ENCODE measurements at regions not wholly inside any gene's neighbourhood (a gene's known extent, or its start where the extent isn't known, plus 50 kb on each side); places are given as distances from the start of the nearest gene placed in this dataset.

GRCh38 chr2:81225756-81226155 lies 921.2 kb upstream of the LRRTM1 start:
- no peaks in the 10 kb centered on the region for H3K36me3 ChIP-seq (ENCODE audit: control insufficient read depth, insufficient read depth, low read length)
- no peak overlapping the region for H3K9ac ChIP-seq (ENCODE audit: insufficient read depth in 1 of 2, low read depth in 2 of 2, low read length in 2 of 2)
- FAIRE-seq (no peak), DNase-seq (ENCODE audit: extremely low read depth in 1 of 4, low spot score in 3 of 4) (no peak), ATAC-seq (no peak)
- no peak overlapping the region for H3K4me3 ChIP-seq
- H3K27ac ChIP-seq (ENCODE audit: extremely low read depth, low read depth, low read length) = no peak overlapping the region
- ChIA-PET POLR2A (no interaction called here), CTCF (ENCODE audit: low intra/inter-chr PET ratio) (no interaction called here)
- WGBS (ENCODE audit: insufficient coverage, low coverage, missing lambda C conversion rate) = 1% methylated on average over 4 of the region's 4 CpGs
- in situ Hi-C loops (cut with MboI) (no loop called here), intact Hi-C loops (cut with micrococcal nuclease) (no loop called here)
- H3K9me3 ChIP-seq (replicated peaks; ENCODE audit: control insufficient read depth, insufficient read depth, low read depth, low read length) = no peaks in the 10 kb centered on the region
- TF ChIP-seq CSDE1 (IDR thresholded peaks at IDR 0.05) (no peak), SMC3 (conservative IDR thresholded peaks at IDR 0.05; ENCODE audit: insufficient read depth, low read depth, low read length) (no peak), RFX1 (IDR thresholded peaks at IDR 0.05) (no peak), ZBTB8A (IDR thresholded peaks at IDR 0.05; ENCODE audit: partially characterized antibody) (no peak), ZNF445 (CRISPR knock-in tag; IDR thresholded peaks at IDR 0.05; ENCODE audit: low read depth) (no peak), BCLAF1 (IDR thresholded peaks at IDR 0.05; ENCODE audit: borderline replicate concordance in 1 of 2, control insufficient read depth in 1 of 2, low read depth in 2 of 2, low read length in 1 of 2) (no peak), CXXC5 (CRISPR knock-in tag; IDR thresholded peaks at IDR 0.05) (no peak), ZNF274 (IDR thresholded peaks at IDR 0.05; ENCODE audit: borderline replicate concordance, low read depth, low read length) (no peak), MED1 (CRISPR knock-in tag; IDR thresholded peaks at IDR 0.05; ENCODE audit: borderline replicate concordance) (no peak)
- TF ChIP-seq, protein P1, sequence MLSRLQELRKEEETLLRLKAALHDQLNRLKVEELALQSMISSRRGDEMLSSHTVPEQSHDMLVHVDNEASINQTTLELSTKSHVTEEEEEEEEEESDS (CRISPR knock-in tag; IDR thresholded peaks at IDR 0.05) = no peak
- BruUV-seq (replicated peaks) = no TSS peak
- no peaks in the 10 kb centered on the region for H4K20me1 ChIP-seq (replicated peaks; ENCODE audit: control insufficient read depth, insufficient read depth, low read length)
- H3K79me2 ChIP-seq (ENCODE audit: control insufficient read depth, insufficient read depth, low read length) = no peaks in the 10 kb centered on the region
- no peaks in the 10 kb centered on the region for H3K9me1 ChIP-seq (ENCODE audit: control insufficient read depth, insufficient read depth, low read length)
- no peaks in the 10 kb centered on the region for H3K27me3 ChIP-seq (ENCODE audit: control insufficient read depth in 2 of 2, insufficient read depth in 2 of 2, low read length in 2 of 2)
- no peak overlapping the region for H2AFZ ChIP-seq (ENCODE audit: low read depth, low read length)
- H3K4me1 ChIP-seq (replicated peaks in 1 of 2; ENCODE audit: control insufficient read depth in 2 of 2, insufficient read depth in 2 of 2, low read length in 2 of 2) = no peaks in the 10 kb centered on the region
- no peak overlapping the region for H3K4me2 ChIP-seq (ENCODE audit: insufficient read depth, low read length)
